ENCODE measurements at regions not wholly inside any gene's neighbourhood (a gene's known extent, or its start where the extent isn't known, plus 50 kb on each side); places are given as distances from the start of the nearest gene placed in this dataset.

GRCh38 chr13:39881383-39881782 lies 225.9 kb downstream of the COG6 start:
- TF ChIP-seq FOXP2 (optimal IDR thresholded peaks at IDR 0.05; ENCODE audit: borderline replicate concordance, extremely low read depth, extremely low read length, insufficient read depth): no peak

GRCh38 chr13:39881887-39882286 lies 226.4 kb downstream of the COG6 start:
- TF ChIP-seq SIN3A (IDR thresholded peaks at IDR 0.05; ENCODE audit: borderline replicate concordance, insufficient read depth, low read length) (no peak), REST (IDR thresholded peaks at IDR 0.05; ENCODE audit: insufficient read depth in 1 of 2, low read depth in 2 of 2, low read length in 2 of 2) (no peak), TAF1 (IDR thresholded peaks at IDR 0.05; ENCODE audit: borderline replicate concordance, insufficient read depth, low read length) (no peak), POLR2AphosphoS5 (IDR thresholded peaks at IDR 0.05; ENCODE audit: low read depth, low read length) (no peak), FOXP2 (optimal IDR thresholded peaks at IDR 0.05; ENCODE audit: borderline replicate concordance, extremely low read depth, extremely low read length, insufficient read depth) (no peak)

- TF ChIP-seq REST (IDR thresholded peaks at IDR 0.05; ENCODE audit: insufficient read depth in 1 of 2, low read depth in 2 of 2, low read length in 2 of 2): no peak
- no peak for TF ChIP-seq TAF1 (IDR thresholded peaks at IDR 0.05; ENCODE audit: borderline replicate concordance, insufficient read depth, low read length)
- TF ChIP-seq FOXP2 (optimal IDR thresholded peaks at IDR 0.05; ENCODE audit: borderline replicate concordance, extremely low read depth, extremely low read length, insufficient read depth): no peak
- TF ChIP-seq SIN3A (IDR thresholded peaks at IDR 0.05; ENCODE audit: borderline replicate concordance, insufficient read depth, low read length): no peak
- TF ChIP-seq POLR2AphosphoS5 (IDR thresholded peaks at IDR 0.05; ENCODE audit: low read depth, low read length): no peak
Measured at GRCh38 chr13:39884166-39884565, 228.7 kb downstream of the COG6 start.

- TF ChIP-seq POLR2AphosphoS5 (IDR thresholded peaks at IDR 0.05; ENCODE audit: low read depth, low read length) (no peak), TAF1 (IDR thresholded peaks at IDR 0.05; ENCODE audit: borderline replicate concordance, insufficient read depth, low read length) (no peak), SIN3A (IDR thresholded peaks at IDR 0.05; ENCODE audit: borderline replicate concordance, insufficient read depth, low read length) (no peak), FOXP2 (optimal IDR thresholded peaks at IDR 0.05; ENCODE audit: borderline replicate concordance, extremely low read depth, extremely low read length, insufficient read depth) (no peak), REST (IDR thresholded peaks at IDR 0.05; ENCODE audit: insufficient read depth in 1 of 2, low read depth in 2 of 2, low read length in 2 of 2) (no peak)
Measured at GRCh38 chr13:39886336-39886735, 230.9 kb downstream of the COG6 start.

GRCh38 chr13:39887387-39887786 lies 231.9 kb downstream of the COG6 start:
- TF ChIP-seq TAF1 (IDR thresholded peaks at IDR 0.05; ENCODE audit: borderline replicate concordance, insufficient read depth, low read length) (no peak), REST (IDR thresholded peaks at IDR 0.05; ENCODE audit: insufficient read depth in 1 of 2, low read depth in 2 of 2, low read length in 2 of 2) (no peak), FOXP2 (optimal IDR thresholded peaks at IDR 0.05; ENCODE audit: borderline replicate concordance, extremely low read depth, extremely low read length, insufficient read depth) (no peak), SIN3A (IDR thresholded peaks at IDR 0.05; ENCODE audit: borderline replicate concordance, insufficient read depth, low read length) (no peak), POLR2AphosphoS5 (IDR thresholded peaks at IDR 0.05; ENCODE audit: low read depth, low read length) (no peak)

All from PFSK-1 (cell line).